BJ (cell line): ENCODE measurements at regions not wholly inside any gene's neighbourhood (a gene's known extent, or its start where the extent isn't known, plus 50 kb on each side); places are given as distances from the start of the nearest gene placed in this dataset.

Source experiments
- CTCF ChIA-PET: fragments of 350-600 bp; formaldehyde crosslinking; extraction: SDS; loops from one replicate; lab custom pipeline; 2021; ENCODE audit warnings: antibody characterized with exemption, inconsistent platforms; lab: Yijun Ruan, JAX
- POLR2A ChIA-PET: fragments of 300-600 bp; sonication (Branson Sonifier 250); formaldehyde crosslinking; extraction: SDS; loops from one replicate; lab custom pipeline; 2021; ENCODE audit warnings: antibody characterized with exemption; lab: Charles Lee
- DNase-seq: peaks from one replicate; pipeline ENCODE4 v3.0.0-alpha.2; 2011; ENCODE audit warnings: low read depth
- H3K27me3 ChIP-seq: 2 replicates; pipeline ENCODE4 v1.6.0; 2011; ENCODE audit warnings: low read length; ENCODE audit not compliant: control insufficient read depth, insufficient read depth
- H3K36me3 ChIP-seq: 2 replicates; pipeline ENCODE4 v1.5.1; 2011; ENCODE audit warnings: low read length; ENCODE audit not compliant: control insufficient read depth, insufficient read depth
- H3K4me3 ChIP-seq: 2 replicates; pipeline ENCODE4 v1.5.1; 2011; ENCODE audit warnings: low read depth, mild to moderate bottlenecking, control low read depth, low read length
- TF ChIP-seq, protein P1 (sequence below): IDR thresholded peaks from 2 replicates; pipeline ENCODE4 v1.5.1; 2011; ENCODE audit warnings: low read depth, mild to moderate bottlenecking, control low read depth, inconsistent platforms, low read length, moderate library complexity; ENCODE audit not compliant: insufficient read depth

DNA sequence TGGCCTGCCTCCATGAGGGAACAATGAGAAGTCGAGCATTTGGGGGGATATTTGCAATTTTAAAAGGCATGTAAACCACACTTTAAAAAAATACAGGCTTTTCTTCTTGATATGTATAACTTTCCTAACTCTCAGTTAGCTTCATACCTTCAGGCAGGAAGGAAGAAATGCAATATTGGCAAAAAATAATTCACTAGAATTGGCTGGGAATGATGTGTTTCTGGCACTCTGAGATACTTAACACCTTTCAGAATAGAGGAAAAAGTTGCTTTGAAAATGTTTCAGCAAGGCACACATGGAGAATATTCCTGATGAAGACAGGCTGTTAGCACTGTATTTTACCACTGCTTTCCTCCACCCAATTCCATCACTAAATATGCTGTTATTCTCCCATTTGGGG is 747.6 kb downstream of the HDGFL1 start:
- no peak for DNase-seq
- POLR2A ChIA-PET = no interaction called here
- no peaks in the 10 kb centered on the region for H3K27me3 ChIP-seq
- TF ChIP-seq, protein P1, sequence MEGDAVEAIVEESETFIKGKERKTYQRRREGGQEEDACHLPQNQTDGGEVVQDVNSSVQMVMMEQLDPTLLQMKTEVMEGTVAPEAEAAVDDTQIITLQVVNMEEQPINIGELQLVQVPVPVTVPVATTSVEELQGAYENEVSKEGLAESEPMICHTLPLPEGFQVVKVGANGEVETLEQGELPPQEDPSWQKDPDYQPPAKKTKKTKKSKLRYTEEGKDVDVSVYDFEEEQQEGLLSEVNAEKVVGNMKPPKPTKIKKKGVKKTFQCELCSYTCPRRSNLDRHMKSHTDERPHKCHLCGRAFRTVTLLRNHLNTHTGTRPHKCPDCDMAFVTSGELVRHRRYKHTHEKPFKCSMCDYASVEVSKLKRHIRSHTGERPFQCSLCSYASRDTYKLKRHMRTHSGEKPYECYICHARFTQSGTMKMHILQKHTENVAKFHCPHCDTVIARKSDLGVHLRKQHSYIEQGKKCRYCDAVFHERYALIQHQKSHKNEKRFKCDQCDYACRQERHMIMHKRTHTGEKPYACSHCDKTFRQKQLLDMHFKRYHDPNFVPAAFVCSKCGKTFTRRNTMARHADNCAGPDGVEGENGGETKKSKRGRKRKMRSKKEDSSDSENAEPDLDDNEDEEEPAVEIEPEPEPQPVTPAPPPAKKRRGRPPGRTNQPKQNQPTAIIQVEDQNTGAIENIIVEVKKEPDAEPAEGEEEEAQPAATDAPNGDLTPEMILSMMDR = no peak
- no peaks in the 10 kb centered on the region for H3K36me3 ChIP-seq
- H3K4me3 ChIP-seq = no peak overlapping the region
- CTCF ChIA-PET = interaction anchor here (1.1 kb wide), 1 partner anchor 9 kb away, joined by 4 read pairs; no protein-coding TSS in a partner anchor

DNA sequence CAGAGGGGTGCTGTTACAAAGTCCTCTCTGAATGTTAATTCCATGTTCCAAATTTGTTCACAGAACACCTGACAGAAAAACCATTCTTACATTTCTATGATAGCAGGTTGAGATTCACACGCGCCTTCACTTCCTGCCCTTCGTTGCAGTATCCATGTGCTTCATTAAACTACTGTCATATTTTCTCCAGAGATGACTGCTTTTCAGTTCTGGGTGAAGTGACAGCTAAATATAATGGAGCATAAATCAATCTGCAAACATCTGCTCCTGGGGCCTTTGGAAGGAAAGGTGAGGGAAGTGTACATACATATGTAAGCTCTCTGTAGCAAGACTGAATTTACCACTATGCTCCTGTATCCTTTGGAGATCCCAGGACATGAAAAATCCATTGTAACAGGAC is 750.2 kb downstream of the HDGFL1 start:
- POLR2A ChIA-PET = no interaction called here
- TF ChIP-seq, protein P1 = no peak

DNA sequence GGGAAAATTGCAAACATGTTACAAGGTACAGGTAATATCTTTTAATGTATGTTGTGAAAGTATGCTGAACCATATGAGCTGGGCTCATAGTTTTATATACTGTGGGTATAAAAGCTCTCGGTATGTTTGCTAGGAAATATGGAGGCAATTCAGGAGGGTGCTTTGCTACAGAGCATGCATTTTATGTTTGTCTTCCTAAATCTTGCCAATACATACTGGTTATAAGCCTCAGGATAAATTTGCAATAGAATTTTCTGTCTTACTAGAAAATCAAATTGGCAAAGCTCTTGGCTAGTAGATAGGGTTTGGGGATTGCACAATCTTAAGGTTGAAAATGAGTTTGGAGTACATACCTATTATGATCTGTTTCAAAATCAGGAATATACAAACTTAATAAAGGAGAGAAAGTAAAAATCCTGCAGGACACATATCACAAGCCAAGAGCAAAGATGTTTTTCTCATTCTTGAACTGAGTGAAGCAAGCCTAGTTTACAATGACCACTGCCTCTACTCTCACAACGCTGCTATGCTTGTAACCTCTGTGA is 751.2 kb downstream of the HDGFL1 start:
- Histone ChIP-seq H3K36me3 (no peaks in the 10 kb centered on the region), H3K27me3 (no peaks in the 10 kb centered on the region), H3K4me3 (no peak overlapping the region)
- POLR2A ChIA-PET = no interaction called here
- TF ChIP-seq, protein P1 = no peak
- CTCF ChIA-PET = no interaction called here
- no peak for DNase-seq

More for the DNA sequence above, 750.2 kb downstream of the HDGFL1 start:
- Histone ChIP-seq H3K27me3 (no peaks in the 10 kb centered on the region), H3K4me3 (no peak overlapping the region), H3K36me3 (no peaks in the 10 kb centered on the region)
- DNase-seq = no peak
- CTCF ChIA-PET = interaction anchor here (0.6 kb wide), 2 partner anchors 22 to 964 kb away, joined by 3 read pairs; no protein-coding TSS in a partner anchor

DNA sequence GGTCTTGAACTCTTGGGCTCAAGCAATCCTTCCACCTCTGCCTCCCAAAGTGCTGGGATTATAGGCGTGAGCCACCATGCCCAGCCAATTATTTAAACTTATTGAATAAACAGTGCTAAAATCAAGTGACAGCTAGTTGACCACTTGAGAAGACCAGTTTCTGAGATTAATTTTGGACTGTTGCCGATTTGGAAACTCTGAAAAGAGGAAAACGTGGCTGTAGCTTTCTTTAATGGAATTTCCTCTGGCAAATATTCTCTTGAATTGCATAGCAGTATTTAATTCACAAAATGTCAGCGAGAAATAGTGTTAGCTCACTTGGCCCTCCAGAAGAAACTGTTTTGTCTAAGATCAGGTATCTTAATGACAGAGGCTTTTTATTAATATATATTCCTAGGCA is 754.5 kb downstream of the HDGFL1 start:
- no peak for DNase-seq
- Histone ChIP-seq H3K4me3 (no peak overlapping the region), H3K27me3 (no peaks in the 10 kb centered on the region), H3K36me3 (no peaks in the 10 kb centered on the region)
- CTCF ChIA-PET = no interaction called here
- TF ChIP-seq, protein P1 = no peak
- POLR2A ChIA-PET = no interaction called here

DNA sequence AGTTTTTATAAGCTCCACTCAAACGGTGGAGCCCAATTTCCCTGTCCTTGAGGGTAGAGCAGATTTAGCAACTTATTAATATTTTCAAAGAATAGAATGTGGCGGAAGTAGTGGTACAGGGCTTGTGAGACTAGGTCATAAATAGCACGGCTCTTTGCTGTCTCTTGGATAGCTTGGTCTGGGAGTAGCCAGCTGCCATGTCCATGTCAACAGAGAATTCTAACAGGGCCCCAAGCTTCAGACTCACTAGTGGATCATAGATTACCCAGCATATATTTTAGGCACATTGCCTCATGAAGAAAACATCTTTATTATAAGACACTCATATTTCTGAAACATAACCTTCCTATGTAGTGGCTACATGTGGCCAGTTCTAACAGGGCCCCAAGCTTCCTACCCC is 755.7 kb downstream of the HDGFL1 start:
- no peaks in the 10 kb centered on the region for H3K27me3 ChIP-seq
- TF ChIP-seq, protein P1 = no peak
- POLR2A ChIA-PET = no interaction called here
- DNase-seq = no peak
- CTCF ChIA-PET = no interaction called here
- no peaks in the 10 kb centered on the region for H3K36me3 ChIP-seq
- H3K4me3 ChIP-seq = no peak overlapping the region
